ENCODE measurements at regions not wholly inside any gene's neighbourhood (a gene's known extent, or its start where the extent isn't known, plus 50 kb on each side); places are given as distances from the start of the nearest gene placed in this dataset.

DNA sequence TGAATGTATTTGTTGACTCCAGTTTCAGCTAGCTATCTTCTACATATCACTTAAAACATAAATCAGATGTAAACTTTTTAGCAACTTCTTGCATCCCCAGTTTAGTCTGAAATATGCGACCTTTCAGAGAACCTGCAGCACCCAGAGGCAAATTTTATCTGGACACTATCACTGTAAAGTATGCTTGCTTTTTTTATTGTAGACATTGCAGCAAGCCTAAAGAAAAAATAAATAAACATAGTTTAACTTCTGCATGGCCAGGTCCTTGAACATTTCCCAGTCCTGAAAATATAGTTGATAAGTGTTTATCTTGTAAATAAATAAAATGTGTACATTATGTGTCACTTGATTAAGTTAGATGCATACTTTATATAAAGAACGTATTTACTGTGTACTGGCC, 1829.4 kb downstream of the PCDH9 start:
- TF ChIP-seq CTCF (IDR thresholded peaks at IDR 0.05; ENCODE audit: low read length) = no peak
- no peak for TF ChIP-seq EZH2 (optimal IDR thresholded peaks at IDR 0.05; ENCODE audit: low read depth, low read length)
- no peak for TF ChIP-seq EZH2phosphoT487 (IDR thresholded peaks at IDR 0.05; ENCODE audit: low read length)

Measured in MM.1S (cell line).